Parathyroid adenoma (tissue), 2 donors: ENCODE measurements at regions not wholly inside any gene's neighbourhood (a gene's known extent, or its start where the extent isn't known, plus 50 kb on each side); places are given as distances from the start of the nearest gene placed in this dataset.

Source experiments
- H2AFZ ChIP-seq: fragments of 300-600 bp; sonication (generic); one replicate; pipeline ENCODE4 v1.7.0; 2017; ENCODE audit warnings: antibody characterized with exemption, mild to moderate bottlenecking
- H3K27ac ChIP-seq: fragments of 300-600 bp; sonication (generic); one replicate; pipeline ENCODE4 v1.7.0; 2017
- H3K27me3 ChIP-seq: fragments of 300-600 bp; sonication (generic); one replicate; pipeline ENCODE4 v1.7.0; 2017; ENCODE audit warnings: low read length; ENCODE audit not compliant: control insufficient read depth, insufficient read depth
- H3K36me3 ChIP-seq: fragments of 300-600 bp; sonication (generic); one replicate; pipeline ENCODE4 v1.7.0; 2017; ENCODE audit warnings: low read length; ENCODE audit not compliant: control insufficient read depth, insufficient read depth
- H3K4me1 ChIP-seq: fragments of 300-600 bp; sonication (generic); one replicate; pipeline ENCODE4 v1.7.0; 2017; ENCODE audit warnings: control low read depth
- H3K4me2 ChIP-seq: fragments of 300-600 bp; sonication (generic); one replicate; pipeline ENCODE4 v1.7.0; 2017; ENCODE audit warnings: low read length
- H3K4me3 ChIP-seq: fragments of 300-600 bp; sonication (generic); one replicate; pipeline ENCODE4 v1.7.0; 2017; ENCODE audit warnings: low read depth, low read length
- H3K79me2 ChIP-seq: fragments of 300-600 bp; sonication (generic); one replicate; pipeline ENCODE4 v1.7.0; 2017; ENCODE audit warnings: control low read depth
- H3K9ac ChIP-seq: fragments of 300-600 bp; sonication (generic); one replicate; pipeline ENCODE4 v1.7.0; 2017; ENCODE audit warnings: mild to moderate bottlenecking
- H3K9me3 ChIP-seq: fragments of 300-600 bp; sonication (generic); one replicate; pipeline ENCODE4 v1.7.0; 2017; ENCODE audit warnings: low read length; ENCODE audit not compliant: control insufficient read depth
- TF ChIP-seq, protein P1 (sequence below): fragments of 300-600 bp; sonication (generic); IDR thresholded peaks from one replicate; pipeline ENCODE4 v1.7.0; 2017; ENCODE audit warnings: antibody characterized with exemption, mild to moderate bottlenecking
- donor health status: primary hyperparathyroidism.

DNA sequence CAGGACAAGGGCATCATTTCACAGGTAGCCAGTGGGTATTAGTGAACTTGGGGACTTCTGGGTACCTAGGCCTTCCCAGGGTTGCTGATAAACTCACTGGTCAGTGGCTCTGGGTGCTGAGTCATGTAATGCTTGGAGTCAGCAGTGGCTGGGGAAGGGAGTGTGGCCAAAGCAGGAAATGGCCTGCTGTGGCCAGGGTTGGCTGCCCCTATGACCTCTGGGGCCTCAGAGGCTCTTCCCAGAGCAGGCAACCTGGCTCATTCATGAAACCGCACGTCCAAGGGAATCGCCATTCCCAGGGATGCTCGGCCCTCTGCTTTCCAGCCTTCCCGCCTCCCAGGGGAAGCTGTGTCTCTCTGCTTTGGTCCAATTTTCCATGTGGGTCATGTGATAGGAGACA lies 294.9 kb downstream of the DYSF start:
- Histone ChIP-seq H3K27ac (no peak overlapping the region), H2AFZ (no peak overlapping the region)

DNA sequence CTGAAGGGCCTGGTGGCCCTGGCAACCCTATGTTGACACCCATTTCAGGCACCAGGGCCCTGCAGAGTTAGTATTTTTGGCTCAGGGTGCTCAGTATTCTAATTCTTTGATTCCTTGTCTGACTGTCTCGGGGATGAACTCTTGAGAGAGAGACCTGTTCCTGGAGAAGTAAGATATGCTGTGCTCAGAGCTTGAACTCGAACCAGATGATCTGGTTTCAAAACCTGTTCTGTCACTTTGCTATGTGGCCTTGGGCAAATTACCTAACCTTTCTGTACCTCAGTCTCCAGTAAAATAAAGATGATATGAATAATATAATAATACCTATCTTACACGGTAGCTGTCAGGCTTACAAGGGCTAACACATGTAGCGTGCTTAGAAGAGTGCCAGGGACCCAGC lies 294.2 kb downstream of the DYSF start:
- Histone ChIP-seq H3K9me3 (no peaks in the 10 kb centered on the region), H2AFZ (peak overlapping the region; percentile 81), H3K4me1 (peaks cover 20% of the 10 kb centered on the region), H3K79me2 (no peaks in the 10 kb centered on the region), H3K36me3 (no peaks in the 10 kb centered on the region), H3K4me2 (no peak overlapping the region), H3K4me3 (no peak overlapping the region), H3K27ac (peak overlapping the region; percentile 55), H3K27me3 (no peaks in the 10 kb centered on the region), H3K9ac (no peak overlapping the region)
- TF ChIP-seq, protein P1, sequence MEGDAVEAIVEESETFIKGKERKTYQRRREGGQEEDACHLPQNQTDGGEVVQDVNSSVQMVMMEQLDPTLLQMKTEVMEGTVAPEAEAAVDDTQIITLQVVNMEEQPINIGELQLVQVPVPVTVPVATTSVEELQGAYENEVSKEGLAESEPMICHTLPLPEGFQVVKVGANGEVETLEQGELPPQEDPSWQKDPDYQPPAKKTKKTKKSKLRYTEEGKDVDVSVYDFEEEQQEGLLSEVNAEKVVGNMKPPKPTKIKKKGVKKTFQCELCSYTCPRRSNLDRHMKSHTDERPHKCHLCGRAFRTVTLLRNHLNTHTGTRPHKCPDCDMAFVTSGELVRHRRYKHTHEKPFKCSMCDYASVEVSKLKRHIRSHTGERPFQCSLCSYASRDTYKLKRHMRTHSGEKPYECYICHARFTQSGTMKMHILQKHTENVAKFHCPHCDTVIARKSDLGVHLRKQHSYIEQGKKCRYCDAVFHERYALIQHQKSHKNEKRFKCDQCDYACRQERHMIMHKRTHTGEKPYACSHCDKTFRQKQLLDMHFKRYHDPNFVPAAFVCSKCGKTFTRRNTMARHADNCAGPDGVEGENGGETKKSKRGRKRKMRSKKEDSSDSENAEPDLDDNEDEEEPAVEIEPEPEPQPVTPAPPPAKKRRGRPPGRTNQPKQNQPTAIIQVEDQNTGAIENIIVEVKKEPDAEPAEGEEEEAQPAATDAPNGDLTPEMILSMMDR: no peak

More for the DNA sequence above, 294.9 kb downstream of the DYSF start:
- Histone ChIP-seq H3K79me2 (no peaks in the 10 kb centered on the region), H3K4me3 (no peak overlapping the region), H3K4me2 (no peak overlapping the region), H3K9me3 (no peaks in the 10 kb centered on the region), H3K4me1 (peaks cover 20% of the 10 kb centered on the region), H3K36me3 (no peaks in the 10 kb centered on the region), H3K9ac (no peak overlapping the region), H3K27me3 (no peaks in the 10 kb centered on the region)
- TF ChIP-seq, protein P1: no peak

GRCh38 chr2:71746946-71747501 lies 293.7 kb downstream of the DYSF start:
- TF ChIP-seq, protein P1: no peak
- Histone ChIP-seq H3K36me3 (no peaks in the 10 kb centered on the region), H2AFZ (peak overlapping the region; percentile 81), H3K4me1 (peaks cover 20% of the 10 kb centered on the region), H3K79me2 (no peaks in the 10 kb centered on the region), H3K27ac (peak overlapping the region; percentile 55), H3K27me3 (no peaks in the 10 kb centered on the region), H3K9ac (no peak overlapping the region), H3K9me3 (no peaks in the 10 kb centered on the region), H3K4me2 (no peak overlapping the region), H3K4me3 (no peak overlapping the region)

GRCh38 chr2:71744781-71745180 lies 291.4 kb downstream of the DYSF start:
- Histone ChIP-seq H3K27ac (no peak overlapping the region), H3K9ac (no peak overlapping the region), H3K79me2 (no peaks in the 10 kb centered on the region), H2AFZ (no peak overlapping the region), H3K4me1 (peaks cover 18% of the 10 kb centered on the region), H3K4me3 (no peak overlapping the region), H3K27me3 (no peaks in the 10 kb centered on the region), H3K4me2 (no peak overlapping the region), H3K36me3 (no peaks in the 10 kb centered on the region), H3K9me3 (no peaks in the 10 kb centered on the region)
- TF ChIP-seq, protein P1: no peak

GRCh38 chr2:71743995-71744675 lies 290.8 kb downstream of the DYSF start:
- no peak overlapping the region for H3K4me3 ChIP-seq
- H3K36me3 ChIP-seq: no peaks in the 10 kb centered on the region
- H3K79me2 ChIP-seq: no peaks in the 10 kb centered on the region
- no peaks in the 10 kb centered on the region for H3K27me3 ChIP-seq
- H3K4me2 ChIP-seq: no peak overlapping the region
- TF ChIP-seq, protein P1: no peak
- no peak overlapping the region for H3K9ac ChIP-seq
- H3K9me3 ChIP-seq: no peaks in the 10 kb centered on the region
- H3K4me1 ChIP-seq: peaks cover 18% of the 10 kb centered on the region
- H3K27ac ChIP-seq: no peak overlapping the region
- H2AFZ ChIP-seq: no peak overlapping the region
